Uterus (tissue), 3 donors: ENCODE measurements at regions not wholly inside any gene's neighbourhood (a gene's known extent, or its start where the extent isn't known, plus 50 kb on each side); places are given as distances from the start of the nearest gene placed in this dataset.
"Not testable (repeated sequence)": the region's sequence is repeated elsewhere in the genome, so short reads cannot be mapped to it uniquely, and the experiment has no call there.

Experiments
- DNase-seq, 2 donors: peaks; one replicate each; pipeline ENCODE4 v3.0.0-alpha.2; 2019 to 2020
- H3K27ac ChIP-seq, 2 donors: fragments of 200-600 bp; sonication (generic); 1 replicate in 1 of 2; 2 replicates in 1 of 2; pipeline ENCODE4 v1.5.1; 2016 to 2018
- H3K27me3 ChIP-seq, 2 donors: fragments of 200-600 bp; sonication (generic); one replicate each; pipeline ENCODE4 v1.5.1; 2018 to 2019; ENCODE audit warnings: control low read depth in 1 of 2
- H3K36me3 ChIP-seq, 2 donors: fragments of 200-600 bp; sonication (generic); one replicate each; pipeline ENCODE4 v1.5.1; 2019; ENCODE audit warnings: control low read depth in 1 of 2
- H3K4me1 ChIP-seq, 2 donors: fragments of 200-600 bp; sonication (generic); one replicate each; pipeline ENCODE4 v1.5.1; 2018 to 2019; ENCODE audit warnings: control low read depth in 1 of 2
- H3K4me3 ChIP-seq, 2 donors: fragments of 200-600 bp; sonication (generic); 1 replicate in 1 of 2; 2 replicates in 1 of 2; pipeline ENCODE4 v1.5.1; 2018 to 2019; ENCODE audit warnings: mild to moderate bottlenecking in 1 of 2
- H3K9me3 ChIP-seq, 2 donors: fragments of 200-600 bp; sonication (generic); one replicate each; pipeline ENCODE4 v1.5.1; 2019; ENCODE audit warnings: control low read depth in 1 of 2
- POLR2A ChIP-seq, 2 donors: fragments of 450-650 bp; IDR thresholded peaks; one replicate each; pipeline ENCODE4 v1.6.1; 2016; ENCODE audit warnings: antibody characterized with exemption in 2 of 2, mild to moderate bottlenecking in 1 of 2, moderate library complexity in 1 of 2
- intact Hi-C: fragments of 100-400 bp; cut with DNase I; formaldehyde crosslinking; loops from one replicate; pipeline ENCODE4 v1.15.1; 2023; ENCODE audit warnings: low total_unique reads
- TF ChIP-seq, protein P1 (sequence below), 4 experiments: fragments of 200-600 bp in 2 of 4; fragments of 450-650 bp in 2 of 4; sonication (generic) in 2 of 4; IDR thresholded peaks; one replicate each; pipeline ENCODE4 v1.5.1; 2016 to 2019; ENCODE audit warnings: antibody characterized with exemption in 4 of 4, mild to moderate bottlenecking in 2 of 4, moderate library complexity in 1 of 4
- donor health status: DM: yes; HTN: yes; CAD: no.

GRCh38 chr21:35796844-35797243, 263.5 kb downstream of the SETD4 start:
- Histone ChIP-seq H3K27me3 (no peaks in the 10 kb centered on the region), H3K27ac (no peak overlapping the region), H3K4me1 (no peaks in the 10 kb centered on the region), H3K4me3 (no peak overlapping the region), H3K9me3 (no peaks in the 10 kb centered on the region), H3K36me3 (no peaks in the 10 kb centered on the region)
- no peak for TF ChIP-seq POLR2A (IDR thresholded peaks at IDR 0.05)
- TF ChIP-seq, protein P1, sequence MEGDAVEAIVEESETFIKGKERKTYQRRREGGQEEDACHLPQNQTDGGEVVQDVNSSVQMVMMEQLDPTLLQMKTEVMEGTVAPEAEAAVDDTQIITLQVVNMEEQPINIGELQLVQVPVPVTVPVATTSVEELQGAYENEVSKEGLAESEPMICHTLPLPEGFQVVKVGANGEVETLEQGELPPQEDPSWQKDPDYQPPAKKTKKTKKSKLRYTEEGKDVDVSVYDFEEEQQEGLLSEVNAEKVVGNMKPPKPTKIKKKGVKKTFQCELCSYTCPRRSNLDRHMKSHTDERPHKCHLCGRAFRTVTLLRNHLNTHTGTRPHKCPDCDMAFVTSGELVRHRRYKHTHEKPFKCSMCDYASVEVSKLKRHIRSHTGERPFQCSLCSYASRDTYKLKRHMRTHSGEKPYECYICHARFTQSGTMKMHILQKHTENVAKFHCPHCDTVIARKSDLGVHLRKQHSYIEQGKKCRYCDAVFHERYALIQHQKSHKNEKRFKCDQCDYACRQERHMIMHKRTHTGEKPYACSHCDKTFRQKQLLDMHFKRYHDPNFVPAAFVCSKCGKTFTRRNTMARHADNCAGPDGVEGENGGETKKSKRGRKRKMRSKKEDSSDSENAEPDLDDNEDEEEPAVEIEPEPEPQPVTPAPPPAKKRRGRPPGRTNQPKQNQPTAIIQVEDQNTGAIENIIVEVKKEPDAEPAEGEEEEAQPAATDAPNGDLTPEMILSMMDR (IDR thresholded peaks at IDR 0.05) = no peak
- DNase-seq = no peak
- intact Hi-C loops = no loop called here

DNA sequence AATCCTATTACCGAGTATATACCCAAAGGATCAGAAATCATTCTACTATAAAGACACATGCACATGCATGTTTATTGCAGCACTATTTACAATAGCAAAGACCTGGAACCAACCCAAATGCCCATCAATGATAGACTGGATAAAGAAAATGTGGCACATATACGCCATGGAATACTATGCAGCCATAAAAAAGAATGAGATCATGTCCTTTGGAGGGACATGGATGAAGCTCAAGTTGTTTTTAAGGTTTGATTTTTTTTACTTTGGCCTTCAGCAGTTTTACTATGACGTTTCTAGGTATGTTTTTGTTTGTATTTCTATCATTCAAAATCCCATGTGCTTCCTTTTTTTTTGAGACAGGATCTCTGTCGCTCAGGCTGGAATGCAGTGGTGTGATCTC, 265.8 kb downstream of the SETD4 start:
- H3K27ac ChIP-seq, H3K4me3 ChIP-seq, H3K36me3 ChIP-seq, DNase-seq, intact Hi-C loops, H3K9me3 ChIP-seq, H3K27me3 ChIP-seq, H3K4me1 ChIP-seq: not testable (repeated sequence)

DNA sequence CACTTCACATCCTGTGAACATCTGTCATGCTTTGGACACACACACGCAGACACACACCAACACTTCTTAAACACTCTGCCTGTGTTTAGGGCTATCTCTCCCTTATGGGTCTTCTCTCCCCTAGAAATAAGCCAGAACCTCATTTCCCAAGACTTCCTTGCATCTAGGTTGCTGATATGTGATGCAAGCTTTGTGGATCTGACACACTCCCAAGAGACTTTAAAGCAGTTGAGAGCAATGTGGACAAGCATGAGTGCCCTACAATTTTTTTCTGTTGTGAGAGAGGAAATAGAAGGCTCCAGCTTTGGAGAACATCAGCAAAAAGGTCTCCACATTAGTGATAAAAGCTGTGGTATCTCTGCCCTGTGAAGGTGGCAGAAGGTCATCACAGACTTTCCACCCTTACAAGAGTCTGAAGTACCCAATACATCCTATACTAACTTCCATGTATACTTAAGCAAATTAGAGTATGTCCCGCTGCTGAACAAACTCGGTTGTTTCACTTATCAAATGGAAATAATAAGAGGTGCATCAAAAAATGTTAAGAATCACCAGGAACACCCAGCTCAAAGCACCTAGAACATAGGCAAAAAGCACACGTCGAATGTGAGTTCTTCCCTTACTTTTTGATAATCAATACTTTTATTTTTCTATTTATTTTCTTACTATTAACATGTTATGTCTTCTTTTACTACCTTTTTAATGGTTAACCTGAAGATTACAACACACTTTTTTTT, 267.6 kb downstream of the SETD4 start:
- Histone ChIP-seq H3K4me1 (no peaks in the 10 kb centered on the region), H3K9me3 (no peaks in the 10 kb centered on the region), H3K4me3 (no peak overlapping the region), H3K27ac (no peak overlapping the region), H3K27me3 (no peaks in the 10 kb centered on the region), H3K36me3 (no peaks in the 10 kb centered on the region)
- intact Hi-C loops = no loop called here
- TF ChIP-seq, protein P1 (IDR thresholded peaks at IDR 0.05) = no peak
- no peak for TF ChIP-seq POLR2A (IDR thresholded peaks at IDR 0.05)
- no peak for DNase-seq

DNA sequence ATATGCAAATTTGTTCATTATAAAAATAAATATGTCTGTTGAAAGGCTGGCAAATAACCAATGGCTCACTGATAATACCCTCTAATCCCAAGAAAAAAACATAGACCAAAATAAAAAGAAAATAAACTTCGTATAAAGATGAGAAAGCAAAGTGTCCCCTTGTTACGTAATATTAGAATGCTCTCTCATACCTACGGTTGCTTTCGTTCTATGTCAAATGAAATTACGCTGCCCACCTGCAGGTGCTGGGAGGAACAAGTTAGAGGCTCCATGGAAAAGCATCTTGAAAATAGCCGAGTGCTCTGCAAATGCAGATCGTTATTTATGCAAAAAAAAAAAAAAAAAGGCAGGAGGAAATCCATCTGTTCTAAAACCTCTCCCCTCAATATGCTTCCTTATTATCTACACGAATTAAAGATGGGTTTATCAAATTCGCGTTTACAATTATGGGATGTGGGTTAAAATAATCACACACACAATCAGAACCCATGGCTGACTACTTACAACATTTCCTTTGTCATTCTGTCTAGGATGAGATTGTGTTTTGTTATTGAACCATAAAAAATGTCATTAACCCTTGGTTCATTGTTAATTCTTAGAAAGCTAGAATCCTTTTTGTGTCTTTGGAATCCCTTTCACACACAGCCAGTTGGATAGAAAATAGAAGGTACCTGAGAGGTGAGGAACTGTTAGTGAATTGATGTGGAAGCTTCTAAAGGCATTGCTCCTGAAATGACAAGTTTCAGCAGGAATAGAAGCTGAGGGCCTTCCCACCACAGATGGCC, 268.6 kb downstream of the SETD4 start:
- Histone ChIP-seq H3K27ac (no peak overlapping the region), H3K27me3 (no peaks in the 10 kb centered on the region), H3K36me3 (no peaks in the 10 kb centered on the region), H3K9me3 (no peaks in the 10 kb centered on the region), H3K4me3 (no peak overlapping the region), H3K4me1 (no peaks in the 10 kb centered on the region)
- TF ChIP-seq, protein P1 (IDR thresholded peaks at IDR 0.05) = no peak
- no peak for TF ChIP-seq POLR2A (IDR thresholded peaks at IDR 0.05)
- intact Hi-C loops = no loop called here
- DNase-seq = no peak

DNA sequence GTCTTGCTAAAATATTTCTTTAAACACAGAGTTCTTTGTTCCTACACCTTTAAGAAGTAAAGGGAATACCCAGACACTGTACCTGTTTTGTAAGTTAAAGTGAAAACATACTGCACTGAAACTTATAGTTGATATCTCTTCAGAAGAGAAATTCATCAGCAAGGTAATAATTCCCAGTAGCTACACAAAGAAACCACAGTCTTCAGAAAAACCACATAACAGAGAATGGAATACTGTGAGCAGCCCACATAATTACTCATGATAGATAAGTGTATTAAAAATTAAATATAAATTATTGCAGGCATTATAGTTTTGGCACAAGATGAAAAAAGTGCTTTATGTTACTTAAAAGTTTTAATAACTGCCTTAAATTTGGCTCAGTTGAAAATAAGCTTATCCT, 276.6 kb downstream of the SETD4 start:
- no peak overlapping the region for H3K4me3 ChIP-seq
- intact Hi-C loops = no loop called here

More for the DNA sequence above, 276.6 kb downstream of the SETD4 start:
- H3K36me3 ChIP-seq = no peaks in the 10 kb centered on the region
- H3K4me1 ChIP-seq = no peaks in the 10 kb centered on the region
- no peaks in the 10 kb centered on the region for H3K9me3 ChIP-seq
- no peaks in the 10 kb centered on the region for H3K27me3 ChIP-seq
- TF ChIP-seq POLR2A (IDR thresholded peaks at IDR 0.05) = no peak
- TF ChIP-seq, protein P1 (IDR thresholded peaks at IDR 0.05) = no peak
- no peak for DNase-seq
- H3K27ac ChIP-seq = no peak overlapping the region
